ENCODE measurements at regions not wholly inside any gene's neighbourhood (a gene's known extent, or its start where the extent isn't known, plus 50 kb on each side); places are given as distances from the start of the nearest gene placed in this dataset.

DNA sequence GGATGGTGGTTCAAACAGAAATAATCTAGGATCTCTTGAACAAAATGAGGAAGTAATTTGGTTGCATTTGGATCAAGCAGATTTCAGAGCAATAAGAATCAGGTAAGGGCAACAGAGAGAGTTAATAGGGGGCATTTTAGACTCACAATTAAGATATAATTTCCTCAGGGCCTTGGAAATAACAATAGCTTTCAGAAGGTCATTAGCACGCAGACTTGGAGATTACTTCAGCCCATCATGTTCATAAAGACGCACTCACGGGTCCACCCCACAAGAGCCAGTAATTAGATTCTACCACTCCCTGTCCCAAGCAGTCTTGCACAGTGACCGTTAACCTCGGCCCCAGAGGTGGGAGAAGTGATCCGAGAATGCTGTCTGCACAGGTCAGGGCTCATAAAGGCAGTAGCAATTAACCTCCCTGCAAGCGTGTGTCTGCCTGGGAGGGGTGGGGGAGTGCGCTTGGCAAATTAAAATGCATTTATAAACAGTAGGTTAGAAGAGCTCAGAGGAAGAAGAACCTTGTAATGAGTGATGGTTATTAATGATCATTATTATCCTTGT is 125.7 kb upstream of the CCDC196 start:
- TF ChIP-seq, protein P1, sequence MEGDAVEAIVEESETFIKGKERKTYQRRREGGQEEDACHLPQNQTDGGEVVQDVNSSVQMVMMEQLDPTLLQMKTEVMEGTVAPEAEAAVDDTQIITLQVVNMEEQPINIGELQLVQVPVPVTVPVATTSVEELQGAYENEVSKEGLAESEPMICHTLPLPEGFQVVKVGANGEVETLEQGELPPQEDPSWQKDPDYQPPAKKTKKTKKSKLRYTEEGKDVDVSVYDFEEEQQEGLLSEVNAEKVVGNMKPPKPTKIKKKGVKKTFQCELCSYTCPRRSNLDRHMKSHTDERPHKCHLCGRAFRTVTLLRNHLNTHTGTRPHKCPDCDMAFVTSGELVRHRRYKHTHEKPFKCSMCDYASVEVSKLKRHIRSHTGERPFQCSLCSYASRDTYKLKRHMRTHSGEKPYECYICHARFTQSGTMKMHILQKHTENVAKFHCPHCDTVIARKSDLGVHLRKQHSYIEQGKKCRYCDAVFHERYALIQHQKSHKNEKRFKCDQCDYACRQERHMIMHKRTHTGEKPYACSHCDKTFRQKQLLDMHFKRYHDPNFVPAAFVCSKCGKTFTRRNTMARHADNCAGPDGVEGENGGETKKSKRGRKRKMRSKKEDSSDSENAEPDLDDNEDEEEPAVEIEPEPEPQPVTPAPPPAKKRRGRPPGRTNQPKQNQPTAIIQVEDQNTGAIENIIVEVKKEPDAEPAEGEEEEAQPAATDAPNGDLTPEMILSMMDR (IDR thresholded peaks at IDR 0.05): no peak
- no peak for TF ChIP-seq POLR2A (IDR thresholded peaks at IDR 0.05)

Measured in uterus (tissue), 2 donors.